ENCODE measurements at regions not wholly inside any gene's neighbourhood (a gene's known extent, or its start where the extent isn't known, plus 50 kb on each side); places are given as distances from the start of the nearest gene placed in this dataset.
A peak's percentile ranks its signal among the peaks of the same experiment; 100 is the strongest.

DNA sequence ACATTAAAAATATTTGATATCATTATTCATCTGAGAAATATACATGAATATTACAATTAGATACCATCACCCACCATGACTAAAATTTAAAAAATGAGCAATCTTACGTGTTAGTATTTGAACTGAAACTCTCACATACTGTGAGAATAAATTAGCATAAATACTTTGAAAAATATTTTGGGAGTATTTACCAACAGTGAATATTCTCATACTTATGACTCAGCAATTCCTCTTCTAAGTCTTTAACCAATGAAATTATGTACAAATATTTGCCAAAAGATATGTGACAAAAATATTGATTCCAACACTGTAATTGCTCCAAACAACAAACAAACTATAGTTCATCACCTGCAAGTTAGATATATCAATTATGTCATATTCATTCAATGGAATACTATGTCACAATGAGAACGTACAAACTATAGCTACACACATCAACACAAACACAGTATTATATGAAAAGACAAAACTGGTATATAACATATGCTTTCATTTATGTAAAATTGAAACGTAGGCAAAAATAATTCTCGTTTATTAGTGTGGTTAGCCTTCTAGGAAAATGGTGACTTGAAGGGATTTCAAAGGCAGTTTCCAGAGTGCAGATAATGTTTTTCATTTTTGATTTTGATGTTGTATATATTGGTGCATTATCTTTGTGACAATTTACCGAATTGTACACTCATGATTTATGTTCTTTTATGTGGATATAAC is 742.2 kb downstream of the SLC16A7 start:
- DNase-seq (ENCODE audit: low read depth) = no peak

DNA sequence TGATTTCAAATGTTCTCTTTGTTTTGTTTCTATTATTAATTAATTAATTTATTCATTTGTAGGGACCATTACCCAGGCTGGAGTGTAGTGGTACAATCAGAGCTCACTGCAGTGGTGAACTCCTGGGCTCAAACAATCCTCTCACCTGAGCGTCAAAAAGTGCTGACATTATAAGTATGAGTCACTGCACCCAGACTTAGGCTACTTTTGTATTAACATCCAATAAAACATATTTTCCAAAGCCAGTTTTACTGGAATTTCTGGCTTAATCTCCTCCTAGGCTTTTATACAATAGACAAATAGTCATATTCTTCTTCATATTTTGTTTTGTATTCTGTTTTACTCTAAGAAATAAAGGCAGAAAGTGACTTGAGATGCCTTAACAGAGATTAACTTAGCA is 749.6 kb downstream of the SLC16A7 start:
- no peak for DNase-seq (ENCODE audit: low read depth)

DNA sequence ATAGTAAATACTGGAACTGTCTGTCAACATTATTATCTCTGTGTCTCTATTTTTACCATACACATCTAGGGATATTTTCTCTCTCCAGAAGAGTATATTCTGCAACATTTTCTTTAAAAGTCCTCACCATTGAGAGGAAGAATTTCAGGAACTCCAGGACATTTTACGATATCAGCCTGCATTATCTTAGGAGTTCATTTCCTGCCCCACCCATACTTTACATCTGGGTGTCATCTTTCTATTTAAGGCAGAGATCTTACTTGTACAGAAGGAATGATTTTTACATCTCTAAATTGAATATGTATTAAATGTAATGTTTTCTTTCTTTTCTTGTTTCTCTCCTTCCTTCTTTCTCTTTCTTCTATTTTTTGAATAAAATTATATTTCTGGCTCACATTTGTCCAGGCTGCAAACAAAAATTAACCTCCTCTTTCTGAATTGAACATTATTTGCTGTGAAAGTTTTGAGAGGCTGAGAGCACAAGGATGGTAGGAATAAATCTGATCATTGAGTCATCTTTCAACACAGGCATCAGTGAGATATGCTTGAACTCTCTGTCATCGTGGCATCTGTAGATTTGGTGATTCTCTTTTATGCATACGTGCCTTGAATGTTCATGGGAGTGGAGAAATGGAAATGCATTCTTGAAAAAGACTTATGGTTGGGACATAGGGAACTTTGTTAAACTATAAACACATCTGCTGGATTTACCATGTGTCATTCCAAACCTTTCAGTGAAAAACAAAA is 753.6 kb downstream of the SLC16A7 start:
- DNase-seq (ENCODE audit: low read depth) = no peak

DNA sequence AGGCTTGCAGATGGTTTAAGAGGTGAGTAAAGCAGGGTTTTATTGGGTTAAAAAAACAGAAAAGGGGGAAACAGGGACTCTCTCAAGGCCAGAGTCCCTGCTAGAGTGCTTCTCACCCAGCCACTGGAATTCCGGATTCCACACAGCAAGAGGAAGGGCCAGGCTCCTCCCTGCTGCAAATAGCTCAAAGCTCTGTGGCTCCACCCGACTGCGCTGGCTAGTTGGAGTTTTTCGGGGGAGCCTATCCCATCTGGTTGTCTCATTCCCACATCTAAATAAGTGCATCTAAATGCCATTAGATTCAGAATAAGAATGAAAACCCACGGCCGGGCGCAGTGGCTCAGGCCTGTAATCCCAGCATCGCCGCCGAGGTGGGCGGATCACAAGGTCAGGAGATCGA is 791.5 kb downstream of the SLC16A7 start:
- DNase-seq (ENCODE audit: low read depth) = no peak

DNA sequence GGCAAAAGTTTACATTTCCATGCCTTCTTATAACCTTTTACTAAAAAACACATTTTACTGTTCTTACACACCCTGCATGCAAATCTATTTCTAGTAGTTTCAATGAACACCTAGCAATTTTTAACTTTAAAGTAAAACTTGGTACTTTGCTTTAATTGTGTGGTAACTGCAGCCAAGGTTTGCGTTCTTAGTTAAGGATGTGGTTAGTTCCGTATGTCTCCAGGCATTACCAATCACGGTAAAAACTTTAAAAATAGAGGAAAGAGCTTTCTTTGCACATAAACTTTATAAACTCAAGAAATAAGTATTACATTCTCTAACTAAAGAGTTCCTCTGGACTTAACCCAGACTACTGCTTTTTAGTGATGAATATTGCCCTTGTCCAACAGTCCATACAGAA is 795.2 kb downstream of the SLC16A7 start:
- no peak for DNase-seq (ENCODE audit: low read depth)

DNA sequence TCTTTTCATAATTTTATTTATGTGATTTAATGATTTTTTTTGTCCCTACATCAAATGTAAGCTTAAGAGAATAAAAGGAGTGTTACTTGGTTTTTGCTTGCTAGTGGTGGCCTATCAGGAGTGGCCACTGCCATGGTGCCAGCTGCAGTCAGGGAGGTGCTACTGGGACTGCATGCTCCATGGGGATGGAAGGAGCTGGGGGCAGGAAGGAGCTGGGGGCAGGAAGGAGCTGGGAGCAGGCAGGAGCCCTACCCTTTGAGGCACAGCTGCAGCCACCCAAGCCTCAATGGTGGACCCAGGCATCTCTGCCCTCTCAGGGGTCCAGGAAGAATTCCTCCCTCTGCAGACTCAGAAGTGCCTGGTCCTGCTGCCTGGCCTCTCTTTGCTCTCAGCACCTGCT is 796.0 kb downstream of the SLC16A7 start:
- DNase-seq (ENCODE audit: low read depth) = no peak

DNA sequence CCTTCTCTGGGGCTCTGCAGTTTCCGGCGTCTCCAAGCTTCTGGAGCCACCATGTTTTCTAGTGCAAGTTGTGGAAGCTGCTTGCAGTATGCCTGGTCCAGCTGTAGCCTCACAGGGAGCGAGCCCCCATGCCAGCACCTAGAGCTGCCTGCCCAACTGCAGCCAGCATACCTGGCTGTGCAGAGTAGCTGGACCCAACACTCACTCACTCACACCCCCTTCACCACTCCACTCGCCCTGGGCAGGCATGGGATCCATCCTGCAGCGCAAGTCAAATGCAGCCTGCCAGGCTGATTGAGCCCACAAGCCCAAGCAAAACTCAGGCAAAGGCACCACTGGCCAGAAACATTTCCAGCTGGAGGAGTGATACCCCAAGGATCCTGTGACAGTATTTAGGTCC is 797.3 kb downstream of the SLC16A7 start:
- DNase-seq (ENCODE audit: low read depth) = no peak

DNA sequence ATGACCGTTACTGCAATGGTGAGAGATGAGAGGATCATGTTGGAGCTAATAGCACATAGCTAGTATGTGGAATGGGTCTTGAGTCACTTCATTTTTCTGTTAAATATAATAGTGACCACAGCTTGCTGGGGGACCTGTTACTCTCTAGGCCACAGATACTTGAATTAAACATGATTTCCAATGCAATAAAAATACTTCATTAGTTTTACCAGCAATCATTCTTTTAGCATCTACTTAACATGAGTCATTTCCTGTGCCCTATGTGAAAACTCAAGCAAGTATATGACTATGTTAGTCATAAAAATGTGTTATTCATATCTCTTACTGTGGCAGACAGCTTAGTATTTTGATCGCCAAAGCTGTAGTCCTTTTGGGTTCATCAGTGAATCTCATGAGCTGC is 798.8 kb downstream of the SLC16A7 start:
- DNase-seq (ENCODE audit: low read depth) = peak; percentile 54

DNA sequence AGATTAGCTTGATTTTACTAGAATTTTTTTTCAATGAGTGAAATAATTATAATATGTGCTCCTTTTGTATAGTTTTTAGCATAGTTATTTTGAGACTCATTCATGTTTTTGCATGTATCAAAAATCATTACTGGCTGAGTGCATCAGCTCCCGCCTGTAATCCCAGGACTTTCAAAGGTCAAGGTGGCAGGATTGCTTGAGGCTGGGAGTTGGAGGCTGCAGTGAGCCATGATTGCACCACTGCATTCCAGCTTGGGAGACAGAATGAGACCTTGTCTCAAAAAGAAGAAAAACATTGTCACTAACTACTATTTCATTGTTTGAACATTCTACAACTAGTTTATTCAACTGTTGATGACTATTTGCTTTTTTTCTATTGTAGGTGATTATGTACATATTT is 802.7 kb downstream of the SLC16A7 start:
- DNase-seq (ENCODE audit: low read depth) = no peak

DNA sequence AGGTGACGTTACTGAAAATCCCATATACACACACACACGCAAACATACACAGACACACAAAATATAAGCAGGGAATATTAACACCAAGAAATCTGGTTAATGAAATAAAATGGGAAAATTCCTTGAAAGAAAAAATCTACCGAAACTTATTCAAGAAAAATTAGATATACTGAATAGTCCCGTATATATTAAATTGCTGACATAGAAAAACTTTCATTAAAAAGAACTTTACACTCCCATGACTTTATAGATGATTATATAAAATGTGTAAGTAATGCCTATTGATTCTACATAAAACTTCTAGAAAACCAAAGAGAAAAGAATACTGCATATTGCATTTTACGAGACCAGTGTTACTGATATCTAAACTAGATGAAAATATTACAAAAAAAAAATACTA is 803.2 kb downstream of the SLC16A7 start:
- no peak for DNase-seq (ENCODE audit: low read depth)

DNA sequence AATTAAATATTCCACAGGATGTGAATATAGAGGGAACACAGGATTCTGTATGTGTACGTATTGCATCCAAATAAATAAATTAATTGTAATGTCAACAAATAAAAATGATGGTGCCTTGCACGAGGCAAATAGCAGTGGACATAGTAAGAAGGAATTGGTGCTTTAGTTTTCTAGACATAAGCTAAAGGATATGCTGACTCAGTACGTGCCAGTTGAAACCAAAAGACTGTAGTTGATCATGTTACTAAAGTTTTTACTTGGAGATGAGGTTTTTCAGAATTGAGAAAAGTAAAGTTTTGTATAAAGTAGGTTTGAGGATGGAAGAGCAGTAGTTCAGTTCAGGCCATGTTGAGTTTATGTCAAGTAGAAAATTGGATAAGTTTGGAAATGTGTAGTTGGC is 807.2 kb downstream of the SLC16A7 start:
- no peak for DNase-seq (ENCODE audit: low read depth)

DNA sequence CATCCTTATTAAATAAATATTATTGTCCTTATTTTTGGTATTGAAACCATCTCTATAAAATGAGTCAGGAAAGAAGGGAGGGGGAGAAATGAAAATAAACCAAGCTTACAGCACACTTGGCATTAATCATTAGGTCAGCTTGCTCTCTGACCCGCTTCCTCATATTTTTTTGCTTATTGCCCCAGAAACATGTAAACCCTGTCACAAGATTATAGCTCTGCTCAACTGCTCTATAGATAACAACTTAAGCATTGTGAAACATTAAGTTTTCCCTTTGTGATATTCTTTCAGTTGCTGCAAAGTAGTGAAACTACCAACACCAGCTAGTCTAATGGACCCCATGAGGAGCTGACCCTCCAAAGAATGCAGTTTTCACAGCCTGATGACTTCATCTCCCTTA is 819.5 kb downstream of the SLC16A7 start:
- DNase-seq (ENCODE audit: low read depth) = no peak

DNA sequence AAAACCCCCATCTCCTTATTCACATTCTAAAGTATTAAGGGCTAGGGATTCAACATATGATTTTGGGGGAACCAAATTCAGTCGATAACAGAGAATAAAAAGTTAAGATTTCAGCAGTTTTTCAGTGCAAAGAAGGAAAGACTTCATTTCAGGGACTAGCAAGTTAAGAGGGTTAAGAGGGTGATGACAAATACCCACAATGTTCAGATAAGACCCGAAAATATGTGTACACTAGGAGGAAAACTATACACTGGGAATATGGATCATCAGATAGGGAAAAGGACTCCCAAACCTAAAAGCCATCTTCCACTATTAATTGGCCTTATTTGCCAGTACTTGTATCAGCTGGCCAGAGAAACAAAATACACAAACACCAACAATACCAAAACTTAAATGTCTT is 824.2 kb downstream of the SLC16A7 start:
- no peak for DNase-seq (ENCODE audit: low read depth)

DNA sequence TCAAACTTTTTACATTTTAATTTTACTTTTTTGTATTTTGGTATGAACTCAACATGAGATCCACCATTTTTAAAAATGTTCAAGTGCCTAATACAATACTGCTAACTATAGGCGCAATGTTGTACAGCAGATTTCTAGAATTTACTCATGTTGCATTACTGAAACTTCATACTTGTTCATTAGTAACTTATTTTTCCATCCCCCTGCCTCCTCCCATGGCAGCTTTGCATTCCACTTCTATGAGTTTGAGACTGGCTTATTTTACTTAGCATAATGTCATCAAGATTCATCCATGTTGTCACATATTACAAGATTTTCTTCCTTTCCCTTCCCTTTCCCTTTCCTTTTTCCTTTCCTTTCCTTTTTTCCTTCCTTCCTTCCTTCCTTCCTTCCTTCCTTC is 825.9 kb downstream of the SLC16A7 start:
- peak; percentile 33 for DNase-seq (ENCODE audit: low read depth)

DNA sequence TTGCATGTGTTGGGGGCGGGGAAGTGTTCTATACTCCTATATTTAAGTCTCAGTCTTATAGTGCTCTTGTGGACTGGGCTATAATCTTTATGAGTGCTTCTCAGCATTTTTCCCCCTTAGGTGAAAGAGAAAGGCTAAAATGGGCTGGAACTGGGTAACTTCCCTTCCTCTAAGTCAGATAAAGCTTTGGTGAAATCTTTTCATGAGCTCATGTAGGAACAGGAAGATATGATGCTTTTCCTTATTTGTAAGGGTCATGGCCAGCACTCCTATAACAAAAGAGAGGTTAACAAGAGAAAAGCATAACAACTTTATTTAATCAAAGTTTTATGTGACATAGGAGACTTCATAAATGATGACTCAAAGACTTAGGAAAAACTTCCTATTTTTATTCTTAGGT is 841.5 kb downstream of the SLC16A7 start:
- no peak for DNase-seq (ENCODE audit: low read depth)

DNA sequence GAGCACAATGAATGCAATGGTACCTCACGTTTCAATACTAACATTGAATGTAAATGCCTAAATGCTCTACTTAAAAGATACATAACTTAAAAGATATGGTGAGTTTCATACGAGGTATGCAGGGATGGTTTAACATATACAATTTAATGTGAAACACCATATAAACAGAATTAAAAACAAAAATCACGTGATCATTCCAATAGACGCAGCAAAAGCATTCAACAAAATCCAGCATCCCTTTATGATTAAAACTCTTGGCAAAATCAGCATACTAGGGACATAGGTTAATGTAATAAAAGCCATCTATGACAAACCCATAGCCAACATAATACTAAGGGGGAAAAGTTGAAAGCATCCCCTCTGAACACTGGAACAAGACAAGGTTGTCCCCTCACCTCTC is 845.7 kb downstream of the SLC16A7 start:
- DNase-seq (ENCODE audit: low read depth) = no peak

DNA sequence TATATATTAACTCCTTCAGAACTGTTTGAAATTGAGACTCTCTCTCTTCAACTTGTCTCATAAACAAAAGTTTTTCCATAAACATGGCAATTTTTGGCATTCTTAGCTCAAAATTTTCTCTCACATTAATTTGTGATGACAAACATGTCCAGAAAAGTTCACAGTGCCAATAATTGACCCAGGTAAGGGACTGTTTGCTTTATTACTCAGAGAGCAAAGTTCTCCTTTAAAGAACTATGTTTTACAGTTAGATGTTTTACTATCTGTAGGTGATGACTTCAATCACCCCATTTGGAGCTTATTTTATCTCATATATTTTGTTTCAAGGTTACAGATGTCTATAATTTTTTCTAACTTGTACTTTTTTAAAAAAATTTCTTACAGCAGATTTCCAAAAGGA is 855.6 kb downstream of the SLC16A7 start:
- DNase-seq (ENCODE audit: low read depth) = no peak

DNA sequence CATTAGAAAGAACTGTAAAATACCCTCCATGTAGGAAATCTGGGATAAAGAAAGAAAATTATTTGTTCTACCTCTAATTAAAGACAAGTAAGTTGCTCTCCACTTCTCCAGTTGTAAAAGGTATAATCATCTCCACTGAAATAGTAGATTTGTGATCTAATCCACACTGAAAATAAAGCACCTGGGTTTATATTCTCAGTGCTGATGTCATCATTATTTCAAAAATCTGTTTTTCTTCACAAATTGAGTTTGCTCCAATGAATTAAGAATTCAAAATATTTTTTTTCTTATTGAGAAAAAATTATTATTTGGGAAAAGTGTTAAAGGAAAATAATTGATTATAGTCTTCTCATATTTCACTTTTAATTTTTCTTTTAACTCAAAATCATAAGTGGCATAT is 869.2 kb downstream of the SLC16A7 start:
- DNase-seq (ENCODE audit: low read depth) = no peak

DNA sequence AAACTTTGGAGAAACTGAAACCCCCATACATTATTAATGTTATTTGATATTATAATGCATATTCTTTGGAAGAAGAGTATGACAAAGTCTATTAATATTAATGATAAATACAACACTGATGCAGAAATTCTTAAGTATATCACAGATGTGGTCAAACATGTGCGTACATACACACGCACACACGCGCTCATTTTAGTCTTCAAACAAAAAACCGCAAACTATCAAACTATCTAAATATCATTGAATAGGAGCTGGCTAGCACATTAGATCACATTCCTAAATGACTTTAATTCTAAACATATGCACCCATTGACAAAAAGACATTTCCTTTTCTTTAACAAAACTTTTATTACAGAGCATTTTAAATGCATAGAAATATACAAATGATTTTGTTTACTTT is 872.7 kb downstream of the SLC16A7 start:
- DNase-seq (ENCODE audit: low read depth) = no peak

DNA sequence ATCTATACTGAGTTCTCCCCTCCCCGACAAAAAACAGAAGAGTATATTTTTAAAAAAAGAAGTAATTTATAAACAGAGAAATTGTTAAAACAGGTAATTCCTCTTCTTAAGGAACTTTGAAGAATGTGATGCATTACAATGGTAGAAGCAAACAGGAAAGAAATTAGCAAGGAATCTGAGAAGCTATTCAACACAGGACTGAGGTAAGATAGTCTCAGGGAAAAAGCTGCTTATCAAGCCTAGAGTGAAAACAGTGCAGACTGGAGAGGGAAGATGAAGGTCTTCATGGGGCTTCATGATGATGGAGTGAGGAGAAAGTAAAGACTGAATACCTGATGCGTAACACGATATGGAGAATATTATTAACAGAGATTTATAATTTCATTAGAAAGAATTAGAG is 880.0 kb downstream of the SLC16A7 start:
- DNase-seq (ENCODE audit: low read depth) = no peak

DNA sequence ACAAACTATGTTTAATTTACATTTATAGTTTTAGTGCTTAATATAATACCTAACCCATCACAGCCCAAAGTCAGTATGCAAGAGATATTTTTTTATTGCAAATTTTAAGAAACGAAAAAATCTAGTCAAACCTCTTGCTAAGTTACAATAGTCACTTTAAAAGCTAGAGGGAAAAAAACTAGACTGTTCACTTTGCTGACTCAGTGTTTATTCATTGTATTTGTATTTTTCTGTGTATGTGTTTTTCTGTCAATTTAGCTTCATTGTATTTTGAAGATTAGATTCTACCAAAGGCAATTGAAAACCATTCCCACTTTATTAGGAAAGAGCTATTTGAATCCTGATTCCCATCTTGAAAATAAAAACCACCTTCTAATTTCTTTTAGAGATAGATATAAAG is 891.5 kb downstream of the SLC16A7 start:
- no peak for DNase-seq (ENCODE audit: low read depth)

DNA sequence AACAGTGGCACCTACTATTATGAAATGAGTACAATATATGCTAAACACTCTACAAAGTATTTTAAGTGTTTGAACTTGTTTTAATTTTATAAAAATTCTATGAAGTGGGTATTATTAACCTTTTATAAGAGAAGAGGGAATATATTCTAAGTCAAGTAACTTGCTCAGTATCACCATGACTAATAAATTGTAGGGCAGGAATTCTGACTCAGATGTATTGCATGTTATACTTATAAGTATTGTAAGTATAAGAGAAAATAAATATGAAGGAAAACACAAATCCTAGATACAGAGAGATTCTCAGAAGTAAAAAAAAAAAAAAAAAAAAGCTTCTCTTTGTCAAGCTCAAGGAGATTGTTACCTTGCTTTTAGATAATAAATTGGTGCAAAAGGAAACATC is 893.2 kb downstream of the SLC16A7 start:
- DNase-seq (ENCODE audit: low read depth) = no peak

DNA sequence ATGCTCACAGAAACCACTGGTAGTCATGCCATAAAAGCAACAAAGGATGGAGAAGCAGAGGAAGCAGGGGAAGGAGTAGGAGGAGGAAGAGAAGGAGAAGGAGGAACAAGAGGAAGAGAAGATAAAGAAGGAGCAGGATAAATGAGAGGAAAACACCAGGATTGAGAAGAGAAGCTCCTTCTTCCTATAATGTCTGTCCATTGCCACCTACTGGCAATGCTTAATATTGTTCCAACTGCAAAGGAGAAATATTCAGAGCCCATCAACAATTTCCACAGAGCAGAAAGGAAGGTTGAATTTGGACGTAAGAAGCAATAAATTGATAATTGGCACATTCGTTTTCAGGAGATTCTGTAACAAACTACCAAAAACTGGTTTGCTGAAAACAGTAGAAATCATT is 898.4 kb downstream of the SLC16A7 start:
- peak; percentile 24 for DNase-seq (ENCODE audit: low read depth)

DNA sequence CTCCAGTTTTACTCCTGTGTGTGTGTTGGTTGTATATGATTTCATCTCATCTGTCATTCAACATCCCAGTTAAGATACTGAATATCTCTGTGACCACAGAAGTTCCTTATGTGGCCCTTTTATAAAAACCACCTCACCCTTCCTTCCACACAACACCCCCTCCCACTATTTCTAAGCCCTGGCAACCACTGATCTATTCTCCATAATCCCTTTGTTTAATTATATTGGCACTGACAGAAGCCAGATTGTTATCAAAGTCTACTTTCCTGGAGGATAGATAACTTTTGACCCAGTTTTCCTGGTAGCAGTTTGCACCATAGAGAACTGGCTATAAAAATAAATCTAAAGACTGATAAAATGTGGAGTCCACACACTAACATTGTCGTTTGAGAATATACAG is 902.8 kb downstream of the SLC16A7 start:
- no peak for DNase-seq (ENCODE audit: low read depth)

Measured in HS-27A (cell line).